Transverse colon (tissue), 4 donors: ENCODE measurements at regions not wholly inside any gene's neighbourhood (a gene's known extent, or its start where the extent isn't known, plus 50 kb on each side); places are given as distances from the start of the nearest gene placed in this dataset.

Experiments
- DNase-seq: peaks from one replicate; pipeline ENCODE4 v3.0.0-alpha.2; 2019
- H3K27ac ChIP-seq, 4 donors: fragments of 200-600 bp; sonication (generic); 2 replicates each; pipeline ENCODE4 v1.5.1; 2016 to 2018; ENCODE audit warnings: inconsistent platforms in 4 of 4
- H3K27me3 ChIP-seq: fragments of 200-600 bp; sonication (generic); 2 replicates; pipeline ENCODE4 v1.5.1; 2017; ENCODE audit warnings: inconsistent platforms
- H3K36me3 ChIP-seq, 4 donors: fragments of 200-600 bp; sonication (generic); 2 replicates each; pipeline ENCODE4 v1.5.1; 2017 to 2019; ENCODE audit warnings: inconsistent platforms in 4 of 4
- H3K4me1 ChIP-seq, 4 donors: fragments of 200-600 bp; sonication (generic); 2 replicates each; pipeline ENCODE4 v1.5.1; 2017 to 2020; ENCODE audit warnings: inconsistent platforms in 4 of 4
- H3K4me3 ChIP-seq, 4 donors: fragments of 200-600 bp; sonication (generic); 1 replicate in 1 of 4; 2 replicates in 3 of 4; pipeline versions ENCODE4 v1.5.1 to v1.6.1; 2017 to 2019; ENCODE audit warnings: inconsistent platforms in 4 of 4
- H3K9me3 ChIP-seq, 2 donors: fragments of 200-600 bp; sonication (generic); 2 replicates each; pipeline ENCODE4 v1.5.1; 2017 to 2019; ENCODE audit warnings: inconsistent platforms in 2 of 2
- EP300 ChIP-seq: sonication (generic); formaldehyde crosslinking; IDR thresholded peaks from one replicate; pipeline ENCODE4 v1.6.1; 2017; ENCODE audit warnings: antibody characterized with exemption, low read depth
- POLR2A ChIP-seq: fragments of 450-650 bp; IDR thresholded peaks from one replicate; pipeline ENCODE4 v1.6.1; 2016; ENCODE audit warnings: antibody characterized with exemption, mild to moderate bottlenecking, moderate library complexity
- POLR2AphosphoS5 ChIP-seq, 3 donors: sonication (generic); formaldehyde crosslinking; IDR thresholded peaks; one replicate each; pipeline ENCODE4 v1.6.1; 2016; ENCODE audit warnings: antibody characterized with exemption in 3 of 3
- WGBS, 2 donors: methylation state at CpG; one replicate each; pipeline ENCODE4 v1.1.5; 2018; ENCODE audit warnings: low coverage in 1 of 2; 5-methylcytosine and 5-hydroxymethylcytosine counted together
- in situ Hi-C, 4 donors: fragments of 200-750 bp; cut with MboI; loops; one replicate each; pipeline versions ENCODE4 v1.15.0 to v1.15.1; 2017; ENCODE audit warnings: low sequenced_read_pairs in 3 of 4, low pct_ligation_motif_present in 1 of 4, low pct_unique_long_range_greater_than_20kb in 1 of 4
- intact Hi-C: fragments of 100-400 bp; cut with DNase I; formaldehyde crosslinking; loops from one replicate; pipeline ENCODE4 v1.15.1; 2023; ENCODE audit warnings: low total_unique reads
- TF ChIP-seq, protein P1 (sequence below), 5 experiments: fragments of 200-600 bp in 3 of 5; fragments of 450-650 bp in 2 of 5; sonication (generic) in 3 of 5; IDR thresholded peaks; 1 replicate in 2 of 5; 2 replicates in 3 of 5; pipeline ENCODE4 v1.5.1; 2016 to 2017; ENCODE audit warnings: antibody characterized with exemption in 5 of 5, inconsistent platforms in 3 of 5, mild to moderate bottlenecking in 2 of 5, moderate library complexity in 1 of 5

- no peak for DNase-seq
- H3K9me3 ChIP-seq, result no peaks in the 10 kb centered on the region
- intact Hi-C loops, result no loop called here
- 81% methylated on average over 9 of the region's 9 CpGs; no CpG with 5 or more reads in 1 of the 2 donors for WGBS, 2 donors
- TF ChIP-seq, protein P1, sequence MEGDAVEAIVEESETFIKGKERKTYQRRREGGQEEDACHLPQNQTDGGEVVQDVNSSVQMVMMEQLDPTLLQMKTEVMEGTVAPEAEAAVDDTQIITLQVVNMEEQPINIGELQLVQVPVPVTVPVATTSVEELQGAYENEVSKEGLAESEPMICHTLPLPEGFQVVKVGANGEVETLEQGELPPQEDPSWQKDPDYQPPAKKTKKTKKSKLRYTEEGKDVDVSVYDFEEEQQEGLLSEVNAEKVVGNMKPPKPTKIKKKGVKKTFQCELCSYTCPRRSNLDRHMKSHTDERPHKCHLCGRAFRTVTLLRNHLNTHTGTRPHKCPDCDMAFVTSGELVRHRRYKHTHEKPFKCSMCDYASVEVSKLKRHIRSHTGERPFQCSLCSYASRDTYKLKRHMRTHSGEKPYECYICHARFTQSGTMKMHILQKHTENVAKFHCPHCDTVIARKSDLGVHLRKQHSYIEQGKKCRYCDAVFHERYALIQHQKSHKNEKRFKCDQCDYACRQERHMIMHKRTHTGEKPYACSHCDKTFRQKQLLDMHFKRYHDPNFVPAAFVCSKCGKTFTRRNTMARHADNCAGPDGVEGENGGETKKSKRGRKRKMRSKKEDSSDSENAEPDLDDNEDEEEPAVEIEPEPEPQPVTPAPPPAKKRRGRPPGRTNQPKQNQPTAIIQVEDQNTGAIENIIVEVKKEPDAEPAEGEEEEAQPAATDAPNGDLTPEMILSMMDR (IDR thresholded peaks at IDR 0.05), result no peak
- TF ChIP-seq POLR2AphosphoS5 (IDR thresholded peaks at IDR 0.05) (no peak), EP300 (no peak), POLR2A (no peak)
- H3K36me3 ChIP-seq, result no peaks in the 10 kb centered on the region
- no peaks in the 10 kb centered on the region for H3K4me1 ChIP-seq
- no peak overlapping the region for H3K27ac ChIP-seq
- in situ Hi-C loops, result no loop called here
- H3K4me3 ChIP-seq, result no peak overlapping the region
- H3K27me3 ChIP-seq, result peaks cover 11% of the 10 kb centered on the region
Observed at GRCh38 chr1:4140821-4141220, 240.7 kb upstream of the C1orf174 start.

- H3K27me3 ChIP-seq, result peaks cover 8% of the 10 kb centered on the region
- WGBS, 2 donors, result 92 to 94% methylated on average over 6 of the region's 6 CpGs
- H3K27ac ChIP-seq, result no peak overlapping the region
- TF ChIP-seq, protein P1 (IDR thresholded peaks at IDR 0.05), result no peak
- no peaks in the 10 kb centered on the region for H3K36me3 ChIP-seq
- DNase-seq, result no peak
- in situ Hi-C loops, result no loop called here
- no peak overlapping the region for H3K4me3 ChIP-seq
- intact Hi-C loops, result no loop called here
- H3K4me1 ChIP-seq, result no peaks in the 10 kb centered on the region
- no peaks in the 10 kb centered on the region for H3K9me3 ChIP-seq
Observed at GRCh38 chr1:4144349-4144971, 244.4 kb upstream of the C1orf174 start.

GRCh38 chr1:4146101-4146500, 246.0 kb upstream of the C1orf174 start:
- no peaks in the 10 kb centered on the region for H3K4me1 ChIP-seq
- intact Hi-C loops, result no loop called here
- no peak for DNase-seq
- WGBS, 2 donors, result 80 to 89% methylated on average over 3 to 7 of the region's 7 CpGs
- no peaks in the 10 kb centered on the region for H3K36me3 ChIP-seq
- no peak overlapping the region for H3K4me3 ChIP-seq
- H3K9me3 ChIP-seq, result no peaks in the 10 kb centered on the region
- no peaks in the 10 kb centered on the region for H3K27me3 ChIP-seq
- in situ Hi-C loops, result no loop called here
- TF ChIP-seq POLR2AphosphoS5 (IDR thresholded peaks at IDR 0.05) (no peak), POLR2A (no peak), EP300 (no peak)
- TF ChIP-seq, protein P1 (IDR thresholded peaks at IDR 0.05), result no peak
- H3K27ac ChIP-seq, result no peak overlapping the region

- H3K36me3 ChIP-seq, result no peaks in the 10 kb centered on the region
- WGBS, 2 donors, result 70 to 90% methylated on average over 3 to 5 of the region's 5 CpGs
- no peak for DNase-seq
- in situ Hi-C loops, result no loop called here
- no peaks in the 10 kb centered on the region for H3K9me3 ChIP-seq
- H3K4me1 ChIP-seq, result no peaks in the 10 kb centered on the region
- no peak overlapping the region for H3K27ac ChIP-seq
- no peak overlapping the region for H3K4me3 ChIP-seq
- no peak for TF ChIP-seq POLR2A
- TF ChIP-seq, protein P1 (IDR thresholded peaks at IDR 0.05), result no peak
- no peak for TF ChIP-seq EP300
- TF ChIP-seq POLR2AphosphoS5 (IDR thresholded peaks at IDR 0.05), result no peak
- H3K27me3 ChIP-seq, result no peaks in the 10 kb centered on the region
- intact Hi-C loops, result no loop called here
Observed at GRCh38 chr1:4146614-4147013, 246.5 kb upstream of the C1orf174 start.
